ENCODE measurements at regions not wholly inside any gene's neighbourhood (a gene's known extent, or its start where the extent isn't known, plus 50 kb on each side); places are given as distances from the start of the nearest gene placed in this dataset.

- 84 to 87% (median 86%) methylated on average over 4 of the region's 4 CpGs for WGBS, 4 donors
- Histone ChIP-seq H3K4me3 (no peak overlapping the region), H3K4me1 (replicated peaks in 1 of 2) (no peaks in the 10 kb centered on the region), H3K9me3 (replicated peaks in 1 of 3) (no peaks in the 10 kb centered on the region), H3K27me3 (no peaks in the 10 kb centered on the region), H3K27ac (no peak overlapping the region), H3K36me3 (replicated peaks in 1 of 2) (no peaks in the 10 kb centered on the region)
- intact Hi-C loops (cut with DNase I), result no loop called here
- DNase-seq, result no peak
- TF ChIP-seq CTCF (IDR thresholded peaks at IDR 0.05) (no peak), POLR2A (IDR thresholded peaks at IDR 0.05) (no peak)
Observed at GRCh38 chr9:14529629-14530028, 163.6 kb downstream of the ZDHHC21 start.

DNA sequence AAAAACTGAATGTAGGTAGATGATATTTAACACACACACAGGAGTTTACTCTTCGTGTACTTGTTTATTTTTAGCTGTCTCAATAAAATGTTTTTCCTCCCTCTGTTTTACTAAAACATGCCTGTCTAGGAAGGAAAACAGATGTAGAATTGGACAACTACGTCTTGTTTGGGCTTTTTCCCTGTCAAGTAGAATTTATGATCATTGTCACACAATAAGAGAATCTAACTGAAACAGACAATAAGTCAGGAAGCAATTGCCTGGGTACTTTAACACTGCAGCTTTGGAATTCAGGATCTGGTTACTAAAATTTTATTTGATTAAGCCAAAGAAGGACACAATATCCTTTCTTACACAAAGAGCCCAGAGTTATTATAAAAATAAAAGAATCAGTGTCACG is 164.2 kb downstream of the ZDHHC21 start:
- intact Hi-C loops (cut with DNase I), result no loop called here
- H3K9me3 ChIP-seq (replicated peaks in 1 of 3), result no peaks in the 10 kb centered on the region
- H3K4me3 ChIP-seq, result no peak overlapping the region
- WGBS, 4 donors, result 45 to 56% (median 53%) methylated on average over 3 of the region's 3 CpGs
- no peaks in the 10 kb centered on the region for H3K27me3 ChIP-seq
- H3K36me3 ChIP-seq (replicated peaks in 1 of 2), result no peaks in the 10 kb centered on the region
- DNase-seq, result no peak
- H3K4me1 ChIP-seq (replicated peaks in 1 of 2), result no peaks in the 10 kb centered on the region
- H3K27ac ChIP-seq, result no peak overlapping the region
- no peak for TF ChIP-seq POLR2A (IDR thresholded peaks at IDR 0.05)
- no peak for TF ChIP-seq CTCF (IDR thresholded peaks at IDR 0.05)

- no peaks in the 10 kb centered on the region for H3K9me3 ChIP-seq (replicated peaks in 1 of 3)
- TF ChIP-seq CTCF (IDR thresholded peaks at IDR 0.05), result no peak
- no peak for DNase-seq
- H3K4me1 ChIP-seq (replicated peaks in 1 of 2), result no peaks in the 10 kb centered on the region
- WGBS, 4 donors, result 69 to 79% (median 71%) methylated on average over 4 of the region's 4 CpGs
- intact Hi-C loops (cut with DNase I), result no loop called here
- no peak overlapping the region for H3K27ac ChIP-seq
- no peak overlapping the region for H3K4me3 ChIP-seq
- no peaks in the 10 kb centered on the region for H3K27me3 ChIP-seq
- no peaks in the 10 kb centered on the region for H3K36me3 ChIP-seq (replicated peaks in 1 of 2)
Observed at GRCh38 chr9:14526504-14526903, 166.7 kb downstream of the ZDHHC21 start.

DNA sequence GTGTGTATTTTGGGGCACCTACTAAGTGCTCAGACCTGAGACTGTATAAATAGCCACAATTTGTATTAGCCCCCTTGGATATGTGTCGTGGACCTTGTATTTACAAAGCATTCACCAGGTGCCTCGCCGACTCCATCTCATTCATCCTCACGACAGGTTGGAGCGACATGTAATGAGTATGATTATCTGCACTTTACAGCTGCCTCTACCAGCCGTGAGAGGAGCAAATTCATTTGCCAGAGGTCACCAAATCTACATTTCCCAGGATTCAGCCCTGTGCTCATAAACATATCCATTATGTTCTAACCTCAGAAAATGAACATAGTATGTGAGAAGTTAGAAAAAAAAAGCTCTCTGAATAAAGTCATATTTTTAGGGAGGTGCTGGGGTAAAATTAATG is 167.4 kb downstream of the ZDHHC21 start:
- H3K36me3 ChIP-seq (replicated peaks in 1 of 2), result no peaks in the 10 kb centered on the region
- no peak for TF ChIP-seq CTCF (IDR thresholded peaks at IDR 0.05)
- TF ChIP-seq POLR2A (IDR thresholded peaks at IDR 0.05), result no peak
- H3K4me3 ChIP-seq, result no peak overlapping the region
- H3K27me3 ChIP-seq, result no peaks in the 10 kb centered on the region
- intact Hi-C loops (cut with DNase I), result no loop called here
- DNase-seq, result no peak
- 77 to 86% (median 80%) methylated on average over 6 of the region's 6 CpGs for WGBS, 4 donors
- no peaks in the 10 kb centered on the region for H3K4me1 ChIP-seq (replicated peaks in 1 of 2)
- no peak overlapping the region for H3K27ac ChIP-seq
- H3K9me3 ChIP-seq (replicated peaks in 1 of 3), result no peaks in the 10 kb centered on the region

Measured in adrenal gland (tissue), 9 donors.